CD8-positive, alpha-beta memory T cell (primary cell): ENCODE measurements at regions not wholly inside any gene's neighbourhood (a gene's known extent, or its start where the extent isn't known, plus 50 kb on each side); places are given as distances from the start of the nearest gene placed in this dataset.

Source experiments
- CTCF ChIA-PET: fragments of 350-600 bp; sonication (Branson Sonifier 250); formaldehyde crosslinking; loops from one replicate; lab custom pipeline; 2021; ENCODE audit warnings: antibody characterized with exemption; lab: Charles Lee
- POLR2A ChIA-PET: fragments of 350-600 bp; sonication (Branson Sonifier 250); formaldehyde crosslinking; loops from one replicate; lab custom pipeline; 2021; ENCODE audit warnings: antibody characterized with exemption; lab: Charles Lee
- DNase-seq, 5 donors: peaks; one replicate each; pipeline versions ENCODE4 v3.0.0 to v3.0.0-alpha.2; 2020 to 2022; ENCODE audit warnings: mixed read lengths in 1 of 5
- H3K27ac ChIP-seq: one replicate; pipeline ENCODE4 v1.7.0; 2013; ENCODE audit warnings: low read depth, mild to moderate bottlenecking, low read length, moderate library complexity
- H3K27me3 ChIP-seq: 2 replicates; pipeline ENCODE4 v1.7.0; 2013; ENCODE audit warnings: low read length, mild to moderate bottlenecking; ENCODE audit not compliant: insufficient read depth, poor library complexity, severe bottlenecking
- H3K36me3 ChIP-seq: 2 replicates; pipeline ENCODE4 v1.7.0; 2013; ENCODE audit warnings: mild to moderate bottlenecking, low read length, moderate library complexity; ENCODE audit not compliant: insufficient read depth
- H3K4me1 ChIP-seq: 2 replicates; pipeline ENCODE4 v1.7.0; 2013; ENCODE audit warnings: mild to moderate bottlenecking, low read length, moderate library complexity; ENCODE audit not compliant: insufficient read depth
- H3K4me3 ChIP-seq: 2 replicates; pipeline ENCODE4 v1.7.0; 2013; ENCODE audit warnings: mild to moderate bottlenecking, low read length
- H3K9me3 ChIP-seq: 2 replicates; pipeline ENCODE4 v1.7.0; 2013; ENCODE audit warnings: mild to moderate bottlenecking, low read length
- H3K27ac Mint-ChIP-seq, 8 donors: one replicate each; pipeline ENCODE4 v1.8.0; 2020 to 2021; ENCODE audit warnings: mixed read lengths in 8 of 8, mild to moderate bottlenecking in 6 of 8, inconsistent platforms in 3 of 8, moderate library complexity in 3 of 8
- H3K27me3 Mint-ChIP-seq, 2 donors: one replicate each; pipeline ENCODE4 v1.8.0; 2020 to 2021; ENCODE audit warnings: mixed read lengths in 2 of 2, mild to moderate bottlenecking in 1 of 2, moderate library complexity in 1 of 2
- H3K36me3 Mint-ChIP-seq, 3 donors: one replicate each; pipeline ENCODE4 v1.8.0; 2020 to 2021; ENCODE audit warnings: mixed read lengths in 3 of 3, inconsistent platforms in 1 of 3, mild to moderate bottlenecking in 1 of 3
- H3K4me1 Mint-ChIP-seq, 3 donors: one replicate each; pipeline ENCODE4 v1.8.0; 2020 to 2021; ENCODE audit warnings: mixed read lengths in 3 of 3, inconsistent platforms in 1 of 3, mild to moderate bottlenecking in 1 of 3
- H3K4me3 Mint-ChIP-seq, 7 donors: one replicate each; pipeline ENCODE4 v1.8.0; 2020 to 2021; ENCODE audit warnings: mixed read lengths in 7 of 7, mild to moderate bottlenecking in 6 of 7, moderate library complexity in 4 of 7, inconsistent platforms in 2 of 7
- H3K9me3 Mint-ChIP-seq, 5 donors: one replicate each; pipeline ENCODE4 v1.8.0; 2020 to 2022; ENCODE audit warnings: mixed read lengths in 5 of 5, mild to moderate bottlenecking in 3 of 5, moderate library complexity in 2 of 5, inconsistent platforms in 1 of 5

GRCh38 chr2:237253046-237253702, 160.8 kb downstream of the COL6A3 start:
- Histone ChIP-seq H3K4me3 (no peak overlapping the region), H3K27me3 (peaks cover 7% of the 10 kb centered on the region), H3K9me3 (no peaks in the 10 kb centered on the region), H3K36me3 (no peaks in the 10 kb centered on the region), H3K27ac (no peak overlapping the region), H3K4me1 (no peaks in the 10 kb centered on the region)
- H3K9me3 Mint-ChIP-seq: no peaks in the 10 kb centered on the region
- ChIA-PET POLR2A (no interaction called here), CTCF (interaction anchor here (1.8 kb wide), 1 partner anchor 14 kb away, joined by 3 read pairs; no protein-coding TSS in a partner anchor)
- H3K4me3 Mint-ChIP-seq: no peak overlapping the region
- H3K36me3 Mint-ChIP-seq: no peaks in the 10 kb centered on the region
- DNase-seq: no peak
- H3K4me1 Mint-ChIP-seq: no peaks in the 10 kb centered on the region
- no peak overlapping the region for H3K27ac Mint-ChIP-seq
- H3K27me3 Mint-ChIP-seq: peaks cover 12 to 37% of the 10 kb centered on the region in 2 donors

GRCh38 chr2:237254369-237254861, 159.5 kb downstream of the COL6A3 start:
- no peak overlapping the region for H3K4me3 Mint-ChIP-seq
- ChIA-PET POLR2A (no interaction called here), CTCF (interaction anchor here (1.8 kb wide), 1 partner anchor 13 kb away, joined by 3 read pairs; no protein-coding TSS in a partner anchor)
- H3K4me3 ChIP-seq: no peak overlapping the region
- no peaks in the 10 kb centered on the region for H3K9me3 ChIP-seq
- peaks cover 9 to 37% of the 10 kb centered on the region in 2 donors for H3K27me3 Mint-ChIP-seq
- no peaks in the 10 kb centered on the region for H3K36me3 Mint-ChIP-seq
- H3K27ac Mint-ChIP-seq: no peak overlapping the region
- H3K4me1 ChIP-seq: no peaks in the 10 kb centered on the region
- H3K27ac ChIP-seq: no peak overlapping the region
- no peaks in the 10 kb centered on the region for H3K9me3 Mint-ChIP-seq
- no peaks in the 10 kb centered on the region for H3K36me3 ChIP-seq
- peaks cover 7% of the 10 kb centered on the region for H3K27me3 ChIP-seq
- no peak for DNase-seq
- H3K4me1 Mint-ChIP-seq: no peaks in the 10 kb centered on the region

GRCh38 chr2:237254911-237255578, 158.9 kb downstream of the COL6A3 start:
- Mint-ChIP-seq H3K4me1 (no peaks in the 10 kb centered on the region), H3K9me3 (no peaks in the 10 kb centered on the region), H3K27ac (no peak overlapping the region), H3K27me3 (peaks cover 3 to 32% of the 10 kb centered on the region in 2 donors), H3K4me3 (no peak overlapping the region), H3K36me3 (no peaks in the 10 kb centered on the region)
- ChIA-PET POLR2A (no interaction called here), CTCF (interaction anchor here (1.8 kb wide), 1 partner anchor 12 kb away, joined by 3 read pairs; no protein-coding TSS in a partner anchor)
- no peak overlapping the region for H3K4me3 ChIP-seq
- H3K36me3 ChIP-seq: no peaks in the 10 kb centered on the region
- H3K27me3 ChIP-seq: peaks cover 7% of the 10 kb centered on the region
- no peak overlapping the region for H3K27ac ChIP-seq
- no peak for DNase-seq
- H3K4me1 ChIP-seq: no peaks in the 10 kb centered on the region
- no peaks in the 10 kb centered on the region for H3K9me3 ChIP-seq

- ChIA-PET CTCF (no interaction called here), POLR2A (no interaction called here)
- Histone ChIP-seq H3K4me3 (no peak overlapping the region), H3K4me1 (no peaks in the 10 kb centered on the region), H3K27me3 (peaks cover 7% of the 10 kb centered on the region), H3K27ac (no peak overlapping the region), H3K9me3 (no peaks in the 10 kb centered on the region), H3K36me3 (no peaks in the 10 kb centered on the region)
- DNase-seq: no peak
- H3K4me3 Mint-ChIP-seq: no peak overlapping the region
- H3K9me3 Mint-ChIP-seq: no peaks in the 10 kb centered on the region
- H3K36me3 Mint-ChIP-seq: no peaks in the 10 kb centered on the region
- no peak overlapping the region for H3K27ac Mint-ChIP-seq
- no peaks in the 10 kb centered on the region for H3K4me1 Mint-ChIP-seq
- H3K27me3 Mint-ChIP-seq: peaks cover 3 to 27% of the 10 kb centered on the region in 2 donors
Observed at GRCh38 chr2:237256887-237257286, 157.1 kb downstream of the COL6A3 start.

- Mint-ChIP-seq H3K27ac (no peak overlapping the region), H3K9me3 (no peaks in the 10 kb centered on the region), H3K4me1 (no peaks in the 10 kb centered on the region), H3K4me3 (no peak overlapping the region), H3K36me3 (no peaks in the 10 kb centered on the region), H3K27me3 (peaks cover 3 to 33% of the 10 kb centered on the region in 2 donors)
- DNase-seq: no peak
- H3K4me3 ChIP-seq: no peak overlapping the region
- ChIA-PET POLR2A (no interaction called here), CTCF (no interaction called here)
- no peak overlapping the region for H3K27ac ChIP-seq
- no peaks in the 10 kb centered on the region for H3K36me3 ChIP-seq
- peaks cover 7% of the 10 kb centered on the region for H3K27me3 ChIP-seq
- H3K4me1 ChIP-seq: no peaks in the 10 kb centered on the region
- H3K9me3 ChIP-seq: no peaks in the 10 kb centered on the region
Observed at GRCh38 chr2:237257471-237257951, 156.5 kb downstream of the COL6A3 start.

GRCh38 chr2:237258116-237258515, 155.8 kb downstream of the COL6A3 start:
- Histone ChIP-seq H3K4me1 (no peaks in the 10 kb centered on the region), H3K36me3 (no peaks in the 10 kb centered on the region), H3K4me3 (no peak overlapping the region), H3K9me3 (no peaks in the 10 kb centered on the region), H3K27me3 (peaks cover 4% of the 10 kb centered on the region), H3K27ac (no peak overlapping the region)
- POLR2A ChIA-PET: no interaction called here
- H3K27ac Mint-ChIP-seq: no peak overlapping the region
- no peaks in the 10 kb centered on the region for H3K36me3 Mint-ChIP-seq
- no peaks in the 10 kb centered on the region for H3K4me1 Mint-ChIP-seq
- DNase-seq: no peak
- no peaks in the 10 kb centered on the region for H3K9me3 Mint-ChIP-seq
- no peak overlapping the region for H3K4me3 Mint-ChIP-seq
- CTCF ChIA-PET: no interaction called here
- peaks cover 3 to 33% of the 10 kb centered on the region in 2 donors for H3K27me3 Mint-ChIP-seq

- peaks cover 3 to 33% of the 10 kb centered on the region in 2 donors for H3K27me3 Mint-ChIP-seq
- POLR2A ChIA-PET: no interaction called here
- CTCF ChIA-PET: no interaction called here
- H3K9me3 ChIP-seq: no peaks in the 10 kb centered on the region
- H3K9me3 Mint-ChIP-seq: no peaks in the 10 kb centered on the region
- no peak overlapping the region for H3K4me3 Mint-ChIP-seq
- H3K27ac ChIP-seq: no peak overlapping the region
- no peaks in the 10 kb centered on the region for H3K36me3 ChIP-seq
- H3K27me3 ChIP-seq: peaks cover under 1% of the 10 kb centered on the region
- H3K4me1 ChIP-seq: no peaks in the 10 kb centered on the region
- H3K36me3 Mint-ChIP-seq: no peaks in the 10 kb centered on the region
- no peak overlapping the region for H3K27ac Mint-ChIP-seq
- H3K4me1 Mint-ChIP-seq: no peaks in the 10 kb centered on the region
- no peak overlapping the region for H3K4me3 ChIP-seq
- DNase-seq: no peak
Observed at GRCh38 chr2:237258615-237259014, 155.3 kb downstream of the COL6A3 start.

- Mint-ChIP-seq H3K27ac (no peak overlapping the region), H3K4me1 (no peaks in the 10 kb centered on the region), H3K27me3 (peaks cover 3 to 33% of the 10 kb centered on the region in 2 donors), H3K4me3 (no peak overlapping the region), H3K9me3 (no peaks in the 10 kb centered on the region), H3K36me3 (no peaks in the 10 kb centered on the region)
- CTCF ChIA-PET: no interaction called here
- no peak overlapping the region for H3K27ac ChIP-seq
- no peaks in the 10 kb centered on the region for H3K36me3 ChIP-seq
- H3K4me3 ChIP-seq: no peak overlapping the region
- DNase-seq: no peak
- no peaks in the 10 kb centered on the region for H3K27me3 ChIP-seq
- H3K4me1 ChIP-seq: no peaks in the 10 kb centered on the region
- no peaks in the 10 kb centered on the region for H3K9me3 ChIP-seq
- POLR2A ChIA-PET: interaction anchor here (0.7 kb wide), 1 partner anchor 211 kb away, joined by 3 read pairs; no protein-coding TSS in a partner anchor
Observed at GRCh38 chr2:237259201-237259600, 154.8 kb downstream of the COL6A3 start.
